DOHH2 (cell line): ENCODE measurements at regions not wholly inside any gene's neighbourhood (a gene's known extent, or its start where the extent isn't known, plus 50 kb on each side); places are given as distances from the start of the nearest gene placed in this dataset.

ENCODE experiments used
- H3F3A ChIP-seq: fragments of 200-600 bp; sonication (generic), shearing (Covaris generic); 2 replicates; pipeline ENCODE4 v1.6.0; 2016; ENCODE audit warnings: antibody characterized with exemption, mild to moderate bottlenecking; ENCODE audit not compliant: control insufficient read depth, insufficient read depth
- H3K27ac ChIP-seq: fragments of 200-600 bp; sonication (generic); 2 replicates; pipeline ENCODE4 v1.5.1; 2014; ENCODE audit warnings: low read depth, mild to moderate bottlenecking, low read length, moderate library complexity
- H3K27me3 ChIP-seq: fragments of 200-600 bp; sonication (generic); 2 replicates; pipeline ENCODE4 v1.6.1; 2014; ENCODE audit warnings: mild to moderate bottlenecking, low read length, mixed read lengths; ENCODE audit not compliant: control insufficient read depth
- H3K36me3 ChIP-seq: fragments of 200-600 bp; sonication (generic); 2 replicates; pipeline ENCODE4 v1.6.1; 2014; ENCODE audit warnings: mild to moderate bottlenecking, low read length, moderate library complexity, mixed read lengths; ENCODE audit not compliant: control insufficient read depth
- H3K4me1 ChIP-seq: fragments of 200-600 bp; sonication (generic); 2 replicates; pipeline ENCODE4 v1.6.1; 2014; ENCODE audit warnings: mild to moderate bottlenecking, low read length, mixed read lengths; ENCODE audit not compliant: control insufficient read depth
- H3K4me2 ChIP-seq: fragments of 200-600 bp; sonication (generic); 2 replicates; pipeline ENCODE4 v1.6.0; 2014; ENCODE audit warnings: mild to moderate bottlenecking, low read length, moderate library complexity
- H3K4me3 ChIP-seq: fragments of 200-600 bp; sonication (generic); 2 replicates; pipeline ENCODE4 v1.5.1; 2014; ENCODE audit warnings: mild to moderate bottlenecking, low read length, mixed read lengths
- H3K79me2 ChIP-seq: fragments of 200-600 bp; sonication (generic); 2 replicates; pipeline ENCODE4 v1.6.1; 2014; ENCODE audit warnings: mild to moderate bottlenecking, low read length, mixed read lengths; ENCODE audit not compliant: control insufficient read depth
- H3K9me2 ChIP-seq: fragments of 200-600 bp; sonication (generic); replicated peaks from 2 replicates; pipeline ENCODE4 v1.6.1; 2014; ENCODE audit warnings: mild to moderate bottlenecking, low read length, mixed read lengths; ENCODE audit not compliant: control insufficient read depth
- H3K9me3 ChIP-seq: fragments of 200-600 bp; sonication (generic); 2 replicates; pipeline ENCODE4 v1.6.1; 2014; ENCODE audit warnings: antibody characterized with exemption, low read length, mixed read lengths; ENCODE audit not compliant: control insufficient read depth, insufficient read depth
- H4K20me1 ChIP-seq: fragments of 200-600 bp; sonication (generic); 2 replicates; pipeline ENCODE4 v1.6.0; 2014; ENCODE audit warnings: low read depth, mild to moderate bottlenecking, antibody characterized with exemption, low read length, moderate library complexity; ENCODE audit not compliant: control insufficient read depth, insufficient read depth
- CTCF ChIP-seq: fragments of 200-600 bp; sonication (generic); IDR thresholded peaks from one replicate; pipeline ENCODE4 v1.5.1; 2014; ENCODE audit warnings: antibody characterized with exemption, mild to moderate bottlenecking, low read depth, low read length; ENCODE audit not compliant: poor library complexity, severe bottlenecking
- EZH2phosphoT487 ChIP-seq: fragments of 200-600 bp; sonication (generic); IDR thresholded peaks from 2 replicates; pipeline ENCODE4 v1.6.1; 2017; ENCODE audit warnings: borderline replicate concordance, mild to moderate bottlenecking, antibody characterized with exemption, low read length, moderate library complexity, mixed read lengths

GRCh38 chr1:87400813-87401212 lies 72.1 kb downstream of the LMO4 start:
- TF ChIP-seq EZH2phosphoT487 = no peak
- no peak for TF ChIP-seq CTCF
- Histone ChIP-seq H3K27ac (no peak overlapping the region), H3K36me3 (no peaks in the 10 kb centered on the region), H3F3A (peaks cover 7% of the 10 kb centered on the region; the same call in 1 of the 2 replicates), H4K20me1 (no peaks in the 10 kb centered on the region), H3K4me2 (no peak overlapping the region), H3K79me2 (no peaks in the 10 kb centered on the region), H3K9me3 (no peaks in the 10 kb centered on the region), H3K9me2 (no peaks in the 10 kb centered on the region), H3K4me1 (peaks cover 67% of the 10 kb centered on the region), H3K4me3 (no peak overlapping the region), H3K27me3 (no peaks in the 10 kb centered on the region)

DNA sequence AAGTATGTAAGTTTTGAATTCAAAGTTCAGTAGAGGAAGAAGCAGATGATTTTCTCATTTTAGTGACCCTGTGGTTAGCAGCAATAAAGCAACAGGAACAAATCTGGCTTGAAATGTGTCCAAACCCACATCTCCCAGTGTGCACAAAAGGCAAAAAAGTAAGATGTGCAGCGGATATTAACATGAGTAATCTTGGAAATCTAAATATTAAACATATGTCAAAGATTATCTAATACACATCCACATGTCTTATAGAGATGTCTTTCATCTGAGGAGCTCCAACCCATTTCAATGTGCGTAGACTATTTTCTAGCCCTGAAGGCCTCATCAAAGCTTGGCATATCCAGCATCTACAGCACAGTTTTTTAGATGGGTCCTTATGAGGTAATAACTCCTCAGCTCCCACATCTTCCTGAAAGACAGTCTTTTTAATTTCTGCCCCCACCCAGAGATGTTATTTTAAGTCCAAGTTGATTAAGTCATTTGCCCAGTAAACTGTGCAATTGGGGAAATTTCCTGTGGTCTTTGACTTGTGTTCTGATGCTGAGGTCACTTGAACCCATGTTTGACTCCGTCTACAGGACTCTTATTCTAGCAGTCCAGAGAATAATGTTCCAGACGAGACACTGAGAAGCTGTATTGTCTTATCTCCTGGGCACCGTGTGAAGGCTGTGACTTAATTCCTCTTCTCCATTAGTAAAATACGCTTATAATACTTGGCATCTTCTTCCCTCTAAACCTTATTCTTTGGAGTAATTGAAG lies 73.7 kb downstream of the LMO4 start:
- no peaks in the 10 kb centered on the region for H3K27me3 ChIP-seq
- H3K79me2 ChIP-seq = no peaks in the 10 kb centered on the region
- peaks cover 62% of the 10 kb centered on the region for H3K4me1 ChIP-seq
- no peaks in the 10 kb centered on the region for H3K9me2 ChIP-seq
- TF ChIP-seq CTCF (no peak), EZH2phosphoT487 (no peak)
- no peaks in the 10 kb centered on the region for H4K20me1 ChIP-seq
- H3K9me3 ChIP-seq = no peaks in the 10 kb centered on the region
- no peaks in the 10 kb centered on the region for H3K36me3 ChIP-seq
- H3F3A ChIP-seq = peaks cover 7% of the 10 kb centered on the region; the same call in 1 of the 2 replicates
- H3K4me2 ChIP-seq = peak overlapping the region; percentile 49
- peak overlapping the region; percentile 14; the same call in 1 of the 2 replicates for H3K4me3 ChIP-seq
- peak overlapping the region; percentile 58 for H3K27ac ChIP-seq

DNA sequence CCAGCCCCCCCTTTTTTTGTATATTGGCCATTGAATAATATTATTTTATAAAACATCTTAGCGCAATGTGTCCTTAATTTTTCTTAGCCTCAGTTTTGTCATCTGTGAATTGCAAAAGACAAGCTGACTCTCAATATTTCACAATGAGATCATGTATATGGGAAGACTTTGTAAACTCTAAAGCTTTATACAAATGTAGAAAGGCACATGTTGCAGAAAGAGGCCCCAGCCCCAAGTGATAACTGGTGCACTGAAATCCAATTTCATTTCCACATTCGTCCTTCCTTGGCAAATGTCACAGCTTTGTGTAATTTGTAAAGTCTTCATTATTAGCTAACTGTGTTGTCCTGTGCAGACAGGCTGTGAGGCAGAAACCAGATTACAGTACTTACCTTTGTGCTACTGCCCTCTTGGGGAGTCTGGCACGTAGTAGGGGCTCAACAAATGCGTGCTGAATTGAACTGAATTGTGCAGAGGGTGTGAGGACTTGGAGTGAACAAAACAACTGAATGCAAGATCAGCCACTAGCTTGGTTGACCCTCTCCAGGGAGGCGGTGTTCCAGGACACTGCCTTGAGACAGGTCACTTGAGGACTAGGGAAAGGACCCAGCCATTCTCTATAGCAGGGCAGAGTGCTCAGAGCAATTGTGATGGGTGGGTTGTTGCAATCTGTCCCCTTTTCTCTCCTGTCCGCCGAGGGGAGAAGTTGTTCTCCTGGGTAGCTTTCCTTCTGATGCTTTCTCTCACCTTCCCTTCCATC lies 74.6 kb downstream of the LMO4 start:
- no peak overlapping the region for H3K27ac ChIP-seq
- H3K9me3 ChIP-seq = no peaks in the 10 kb centered on the region
- H3K27me3 ChIP-seq = no peaks in the 10 kb centered on the region
- H3K4me3 ChIP-seq = no peak overlapping the region
- no peaks in the 10 kb centered on the region for H3K9me2 ChIP-seq
- H3K4me2 ChIP-seq = no peak overlapping the region; the same call in 1 of the 2 replicates
- H3K36me3 ChIP-seq = no peaks in the 10 kb centered on the region
- peaks cover 7% of the 10 kb centered on the region; the same call in 1 of the 2 replicates for H3F3A ChIP-seq
- no peaks in the 10 kb centered on the region for H3K79me2 ChIP-seq
- peaks cover 58% of the 10 kb centered on the region for H3K4me1 ChIP-seq
- H4K20me1 ChIP-seq = no peaks in the 10 kb centered on the region
- no peak for TF ChIP-seq CTCF
- TF ChIP-seq EZH2phosphoT487 = no peak
